Astrocyte (in vitro differentiated cells and primary cell): ENCODE measurements at regions not wholly inside any gene's neighbourhood (a gene's known extent, or its start where the extent isn't known, plus 50 kb on each side); places are given as distances from the start of the nearest gene placed in this dataset.

ENCODE experiments used
- DNase-seq: peaks from one replicate; pipeline ENCODE4 v3.0.0-alpha.2; 2010; ENCODE audit warnings: low read depth
- FAIRE-seq: peaks from 2 replicates; lab custom pipeline; 2011; peaks lifted over from hg19 to GRCh38; lab: Jason Lieb, UNC
- H2AFZ ChIP-seq: 2 replicates; pipeline ENCODE4 v1.6.0; 2012; ENCODE audit warnings: low read depth, low read length, inconsistent platforms
- H3K27ac ChIP-seq: 2 replicates; pipeline ENCODE4 v1.5.1; 2011; ENCODE audit warnings: low read depth, low read length, inconsistent platforms
- H3K27me3 ChIP-seq: 2 replicates; pipeline ENCODE4 v1.6.0; 2011; ENCODE audit warnings: low read length, inconsistent platforms; ENCODE audit not compliant: insufficient read depth
- H3K36me3 ChIP-seq: 2 replicates; pipeline ENCODE4 v1.5.1; 2011; ENCODE audit warnings: low read length, inconsistent platforms; ENCODE audit not compliant: insufficient read depth
- H3K4me1 ChIP-seq: 2 replicates; pipeline ENCODE4 v1.5.1; 2011; ENCODE audit warnings: low read length, inconsistent platforms; ENCODE audit not compliant: insufficient read depth
- H3K4me2 ChIP-seq: 2 replicates; pipeline ENCODE4 v1.6.0; 2012; ENCODE audit warnings: low read length, inconsistent platforms
- H3K4me3 ChIP-seq: 2 replicates; pipeline ENCODE4 v1.5.1; 2011; ENCODE audit warnings: low read depth, mild to moderate bottlenecking, low read length, inconsistent platforms; ENCODE audit not compliant: insufficient read depth
- H3K79me2 ChIP-seq: 2 replicates; pipeline ENCODE4 v1.6.0; 2012; ENCODE audit warnings: mild to moderate bottlenecking, low read length, inconsistent platforms; ENCODE audit not compliant: insufficient read depth
- H3K9ac ChIP-seq: 2 replicates; pipeline ENCODE4 v1.6.0; 2012; ENCODE audit warnings: mild to moderate bottlenecking, low read length, inconsistent platforms
- H3K9me3 ChIP-seq: 2 replicates; pipeline ENCODE4 v1.5.1; 2012; ENCODE audit warnings: low read depth, mild to moderate bottlenecking, low read length, inconsistent platforms; ENCODE audit not compliant: insufficient read depth
- H4K20me1 ChIP-seq: 2 replicates; pipeline ENCODE4 v1.6.0; 2012; ENCODE audit warnings: low read length, inconsistent platforms; ENCODE audit not compliant: insufficient read depth
- H3K27ac Mint-ChIP-seq: one replicate; pipeline ENCODE4 v1.8.0; 2021; ENCODE audit warnings: mild to moderate bottlenecking, mixed read lengths; ENCODE audit not compliant: unreplicated experiment
- H3K27me3 Mint-ChIP-seq: one replicate; pipeline ENCODE4 v1.8.0; 2021; ENCODE audit warnings: low read depth, mixed read lengths; ENCODE audit not compliant: unreplicated experiment
- H3K36me3 Mint-ChIP-seq: one replicate; pipeline ENCODE4 v1.8.0; 2021; ENCODE audit warnings: low read depth, mixed read lengths; ENCODE audit not compliant: unreplicated experiment
- H3K4me1 Mint-ChIP-seq: one replicate; pipeline ENCODE4 v1.8.0; 2021; ENCODE audit warnings: low read depth, mixed read lengths; ENCODE audit not compliant: unreplicated experiment
- H3K4me3 Mint-ChIP-seq: one replicate; pipeline ENCODE4 v1.8.0; 2021; ENCODE audit warnings: mild to moderate bottlenecking, moderate library complexity, mixed read lengths; ENCODE audit not compliant: unreplicated experiment
- H3K9me3 Mint-ChIP-seq: one replicate; pipeline ENCODE4 v1.8.0; 2021; ENCODE audit warnings: mild to moderate bottlenecking, mixed read lengths; ENCODE audit not compliant: unreplicated experiment
- CTCF ChIP-seq: IDR thresholded peaks from 2 replicates; pipeline ENCODE4 v1.5.1; 2011; ENCODE audit warnings: low read depth, mild to moderate bottlenecking, inconsistent platforms, low read length, moderate library complexity; ENCODE audit not compliant: insufficient read depth
- EZH2 ChIP-seq: IDR thresholded peaks from 2 replicates; pipeline ENCODE4 v1.6.1; 2012; ENCODE audit warnings: mild to moderate bottlenecking, low read length, inconsistent platforms; ENCODE audit not compliant: insufficient read depth

DNA sequence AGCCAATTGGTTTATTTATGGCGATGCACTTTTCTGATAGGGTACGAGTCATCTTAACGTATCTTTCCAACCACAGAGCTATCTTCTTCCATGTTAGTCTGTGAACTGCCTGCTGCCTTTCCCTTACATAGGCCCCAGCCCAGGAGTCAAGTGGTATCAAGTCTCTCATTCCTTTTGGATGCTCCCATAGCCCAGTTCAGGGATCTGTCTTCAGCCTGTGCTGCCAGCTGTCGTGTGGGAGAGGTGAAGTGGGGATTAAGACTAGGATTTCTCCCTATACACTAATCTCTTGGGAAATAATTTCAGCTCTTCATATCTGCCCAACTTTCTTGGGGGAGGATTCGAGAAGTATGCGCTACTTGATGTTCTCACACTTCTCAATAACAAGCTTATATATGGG, 475.7 kb downstream of the EBF1 start:
- H3K4me3 ChIP-seq = no peak overlapping the region

DNA sequence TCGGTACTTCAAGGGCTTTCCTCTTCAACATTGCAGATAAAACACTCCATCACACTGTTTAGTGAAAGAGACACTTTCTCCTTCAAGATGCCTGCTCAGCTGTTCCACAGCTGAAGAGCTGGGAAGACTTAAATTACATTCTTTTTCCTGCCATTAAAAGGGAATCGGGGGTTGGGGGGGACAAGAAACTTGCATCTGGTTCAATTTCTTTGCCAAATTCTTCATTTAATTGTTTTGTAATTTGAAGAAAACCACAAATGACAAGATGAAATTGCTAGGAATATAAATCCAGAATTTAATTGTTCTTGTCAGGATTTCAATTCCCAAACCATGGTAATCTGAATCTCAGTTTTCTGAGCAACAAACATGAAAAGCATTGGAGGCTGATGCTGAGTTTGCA, 478.3 kb downstream of the EBF1 start:
- Histone ChIP-seq H3K4me2 (no peak overlapping the region), H3K27ac (no peak overlapping the region), H3K9me3 (no peaks in the 10 kb centered on the region), H3K36me3 (no peaks in the 10 kb centered on the region), H3K4me1 (no peaks in the 10 kb centered on the region), H4K20me1 (no peaks in the 10 kb centered on the region), H3K27me3 (no peaks in the 10 kb centered on the region), H3K79me2 (no peaks in the 10 kb centered on the region), H3K9ac (no peak overlapping the region), H3K4me3 (no peak overlapping the region), H2AFZ (no peak overlapping the region)
- Mint-ChIP-seq H3K36me3 (no peaks in the 10 kb centered on the region), H3K27me3 (peaks cover 3% of the 10 kb centered on the region), H3K4me3 (no peak overlapping the region), H3K27ac (no peak overlapping the region), H3K9me3 (peaks cover 3% of the 10 kb centered on the region), H3K4me1 (no peaks in the 10 kb centered on the region)
- DNase-seq (no peak), FAIRE-seq (no peak)
- TF ChIP-seq CTCF = no peak

More for the DNA sequence above, 475.7 kb downstream of the EBF1 start:
- no peaks in the 10 kb centered on the region for H3K4me1 ChIP-seq
- H3K4me1 Mint-ChIP-seq = no peaks in the 10 kb centered on the region
- H3K27me3 ChIP-seq = no peaks in the 10 kb centered on the region
- TF ChIP-seq CTCF (no peak), EZH2 (no peak)
- H3K36me3 ChIP-seq = no peaks in the 10 kb centered on the region
- H2AFZ ChIP-seq = no peak overlapping the region
- FAIRE-seq (no peak), DNase-seq (no peak)
- no peaks in the 10 kb centered on the region for H3K79me2 ChIP-seq
- H3K36me3 Mint-ChIP-seq = no peaks in the 10 kb centered on the region
- H3K27ac ChIP-seq = no peak overlapping the region
- H3K9ac ChIP-seq = no peak overlapping the region
- H3K4me2 ChIP-seq = no peak overlapping the region
- H3K4me3 Mint-ChIP-seq = no peak overlapping the region
- no peaks in the 10 kb centered on the region for H3K9me3 Mint-ChIP-seq
- H3K27me3 Mint-ChIP-seq = peaks cover 3% of the 10 kb centered on the region
- H3K9me3 ChIP-seq = no peaks in the 10 kb centered on the region
- H3K27ac Mint-ChIP-seq = no peak overlapping the region
- no peaks in the 10 kb centered on the region for H4K20me1 ChIP-seq

DNA sequence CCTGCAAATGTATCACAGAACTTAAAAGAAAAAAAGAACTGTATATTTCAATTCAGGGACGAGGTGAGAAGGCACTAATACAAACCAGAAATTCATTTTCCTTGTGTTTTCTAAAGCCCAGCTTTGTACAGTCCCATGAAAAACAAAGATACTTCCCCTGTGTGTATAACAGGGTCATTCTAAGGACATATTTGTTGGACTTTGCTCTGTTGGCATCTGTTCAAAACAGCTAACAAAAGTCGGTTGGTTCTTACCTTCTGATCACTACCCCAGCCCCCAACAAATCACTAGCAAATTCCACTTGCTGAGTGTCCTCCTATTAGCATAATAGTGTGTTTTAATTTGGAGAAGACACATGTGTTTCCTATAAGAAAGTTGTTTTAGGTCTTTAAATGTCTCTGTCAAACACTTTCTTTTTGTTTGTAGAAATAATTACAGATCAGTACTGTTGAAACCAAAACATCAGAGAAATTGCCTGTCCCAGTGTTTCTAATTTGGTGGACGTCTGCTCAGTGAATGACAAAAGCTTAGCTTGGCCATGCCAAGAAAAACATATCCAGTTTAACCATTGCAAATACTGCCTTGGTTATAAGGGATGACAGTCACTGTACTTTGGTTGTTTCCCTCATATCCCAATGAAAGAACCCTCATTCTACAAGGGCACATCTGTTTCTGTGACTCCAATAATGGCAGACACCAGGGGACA, 480.5 kb downstream of the EBF1 start:
- Histone ChIP-seq H3K27ac (no peak overlapping the region), H2AFZ (no peak overlapping the region), H4K20me1 (no peaks in the 10 kb centered on the region), H3K4me3 (no peak overlapping the region), H3K27me3 (no peaks in the 10 kb centered on the region), H3K36me3 (no peaks in the 10 kb centered on the region), H3K9me3 (no peaks in the 10 kb centered on the region), H3K79me2 (no peaks in the 10 kb centered on the region), H3K4me1 (no peaks in the 10 kb centered on the region), H3K9ac (no peak overlapping the region), H3K4me2 (no peak overlapping the region)
- Mint-ChIP-seq H3K27me3 (no peaks in the 10 kb centered on the region), H3K36me3 (no peaks in the 10 kb centered on the region), H3K4me3 (no peak overlapping the region), H3K27ac (no peak overlapping the region), H3K4me1 (no peaks in the 10 kb centered on the region), H3K9me3 (peaks cover 3% of the 10 kb centered on the region)
- FAIRE-seq (no peak), DNase-seq (no peak)
- no peak for TF ChIP-seq CTCF
- no peak for TF ChIP-seq EZH2
